C4-2B (cell line): ENCODE measurements at regions not wholly inside any gene's neighbourhood (a gene's known extent, or its start where the extent isn't known, plus 50 kb on each side); places are given as distances from the start of the nearest gene placed in this dataset.

Experiments used
- CTCF ChIP-seq: fragments of 450-650 bp; conservative IDR thresholded peaks from 2 replicates; pipeline ENCODE4 v1.5.1; 2017; ENCODE audit warnings: mild to moderate bottlenecking
- ZFX ChIP-seq: fragments of 450-650 bp; IDR thresholded peaks from 2 replicates; pipeline ENCODE4 v1.6.1; 2017

- TF ChIP-seq CTCF = no peak
- no peak for TF ChIP-seq ZFX
Measured at GRCh38 chr16:6892966-6893365, 439.7 kb upstream of the RBFOX1 start.
